HG03139 (cell line): ENCODE measurements at regions not wholly inside any gene's neighbourhood (a gene's known extent, or its start where the extent isn't known, plus 50 kb on each side); places are given as distances from the start of the nearest gene placed in this dataset.

Experiments used
- ATAC-seq: cut with Tn5 transposase; IDR thresholded peaks from one replicate; pipeline ENCODE4 v1.9.1; 2021; ENCODE audit not compliant: unreplicated experiment

- no peak for ATAC-seq
Measured at GRCh38 chr20:4601630-4602296, 84.5 kb upstream of the PRNP start.

GRCh38 chr20:4600308-4601014 is 85.8 kb upstream of the PRNP start:
- ATAC-seq, result no peak

- ATAC-seq, result no peak
Measured at GRCh38 chr20:4597215-4597614, 89.0 kb upstream of the PRNP start.

GRCh38 chr20:4593149-4593525 is 93.1 kb upstream of the PRNP start:
- no peak for ATAC-seq

- ATAC-seq, result no peak
Measured at GRCh38 chr20:4592316-4593148, 93.7 kb upstream of the PRNP start.

- no peak for ATAC-seq
Measured at GRCh38 chr20:4591975-4592315, 94.3 kb upstream of the PRNP start.

- no peak for ATAC-seq
Measured at GRCh38 chr20:4585758-4586157, 100.5 kb upstream of the PRNP start.

- ATAC-seq, result no peak
Measured at GRCh38 chr20:4585104-4585753, 101.0 kb upstream of the PRNP start.

GRCh38 chr20:4584510-4584909 is 101.7 kb upstream of the PRNP start:
- ATAC-seq, result no peak

- no peak for ATAC-seq
Measured at GRCh38 chr20:4581838-4582237, 104.4 kb upstream of the PRNP start.

- no peak for ATAC-seq
Measured at GRCh38 chr20:4578375-4578774, 107.9 kb upstream of the PRNP start.

GRCh38 chr20:4574356-4574690 is 111.9 kb upstream of the PRNP start:
- ATAC-seq, result no peak

- ATAC-seq, result no peak
Measured at GRCh38 chr20:4573564-4574355, 112.5 kb upstream of the PRNP start.

GRCh38 chr20:4571759-4572531 is 114.3 kb upstream of the PRNP start:
- no peak for ATAC-seq

- no peak for ATAC-seq
Measured at GRCh38 chr20:4569865-4570264, 116.4 kb upstream of the PRNP start.

- no peak for ATAC-seq
Measured at GRCh38 chr20:4569092-4569491, 117.2 kb upstream of the PRNP start.

- ATAC-seq, result no peak
Measured at GRCh38 chr20:4568361-4568959, 117.8 kb upstream of the PRNP start.

GRCh38 chr20:4567170-4567569 is 119.1 kb upstream of the PRNP start:
- no peak for ATAC-seq

- ATAC-seq, result no peak
Measured at GRCh38 chr20:4563534-4563933, 122.7 kb upstream of the PRNP start.

GRCh38 chr20:4563031-4563430 is 123.2 kb upstream of the PRNP start:
- ATAC-seq, result no peak
